ENCODE measurements at regions not wholly inside any gene's neighbourhood (a gene's known extent, or its start where the extent isn't known, plus 50 kb on each side); places are given as distances from the start of the nearest gene placed in this dataset.

GRCh38 chr10:3588346-3588745, 196.7 kb downstream of the KLF6 start:
- in situ Hi-C loops (cut with MboI; ENCODE audit: low pct_ligation_motif_present in 1 of 4, low pct_unique_long_range_greater_than_20kb in 1 of 4, low sequenced_read_pairs in 3 of 4) = no loop called here
- intact Hi-C loops (cut with DNase I; ENCODE audit: low total_unique reads) = no loop called here
- WGBS, 2 donors (ENCODE audit: low coverage in 1 of 2) = 82 to 91% methylated on average over 5 to 7 of the region's 7 CpGs
- no peak for TF ChIP-seq POLR2A (IDR thresholded peaks at IDR 0.05)
- H3K4me3 ChIP-seq = no peak overlapping the region
- H3K36me3 ChIP-seq = no peaks in the 10 kb centered on the region
- no peaks in the 10 kb centered on the region for H3K27me3 ChIP-seq
- no peak overlapping the region for H3K27ac ChIP-seq
- no peaks in the 10 kb centered on the region for H3K4me1 ChIP-seq
- no peak for DNase-seq
- no peaks in the 10 kb centered on the region for H3K9me3 ChIP-seq

GRCh38 chr10:3584926-3585784, 199.9 kb downstream of the KLF6 start:
- WGBS, 2 donors (ENCODE audit: low coverage in 1 of 2) = 86 to 87% methylated on average over 5 to 22 of the region's 22 CpGs
- TF ChIP-seq POLR2AphosphoS5 (IDR thresholded peaks at IDR 0.05) (no peak), EP300 (IDR thresholded peaks at IDR 0.05; ENCODE audit: low read depth) (no peak), CTCF (IDR thresholded peaks at IDR 0.05) (no peak), POLR2A (IDR thresholded peaks at IDR 0.05) (no peak)
- Histone ChIP-seq H3K27ac (no peak overlapping the region), H3K4me3 (no peak overlapping the region), H3K27me3 (no peaks in the 10 kb centered on the region), H3K4me1 (no peaks in the 10 kb centered on the region), H3K9me3 (no peaks in the 10 kb centered on the region), H3K36me3 (no peaks in the 10 kb centered on the region)
- intact Hi-C loops (cut with DNase I; ENCODE audit: low total_unique reads) = no loop called here
- in situ Hi-C loops (cut with MboI; ENCODE audit: low pct_ligation_motif_present in 1 of 4, low pct_unique_long_range_greater_than_20kb in 1 of 4, low sequenced_read_pairs in 3 of 4) = no loop called here
- DNase-seq = no peak

GRCh38 chr10:3580565-3580964, 204.4 kb downstream of the KLF6 start:
- Histone ChIP-seq H3K4me3 (no peak overlapping the region), H3K9me3 (no peaks in the 10 kb centered on the region), H3K27me3 (no peaks in the 10 kb centered on the region), H3K27ac (no peak overlapping the region), H3K4me1 (no peaks in the 10 kb centered on the region), H3K36me3 (no peaks in the 10 kb centered on the region)
- WGBS, 2 donors (ENCODE audit: low coverage in 1 of 2) = 72 to 82% methylated on average over 4 to 8 of the region's 8 CpGs
- in situ Hi-C loops (cut with MboI; ENCODE audit: low pct_ligation_motif_present in 1 of 4, low pct_unique_long_range_greater_than_20kb in 1 of 4, low sequenced_read_pairs in 3 of 4) (no loop called here), intact Hi-C loops (cut with DNase I; ENCODE audit: low total_unique reads) (no loop called here)
- TF ChIP-seq CTCF (IDR thresholded peaks at IDR 0.05) = no peak
- no peak for TF ChIP-seq EP300 (IDR thresholded peaks at IDR 0.05; ENCODE audit: low read depth)
- TF ChIP-seq POLR2AphosphoS5 (IDR thresholded peaks at IDR 0.05) = no peak
- no peak for TF ChIP-seq POLR2A (IDR thresholded peaks at IDR 0.05)
- no peak for DNase-seq

GRCh38 chr10:3579845-3580244, 205.2 kb downstream of the KLF6 start:
- WGBS, 2 donors (ENCODE audit: low coverage in 1 of 2) = 28 to 53% methylated on average over 3 of the region's 3 CpGs
- no peak for DNase-seq
- Histone ChIP-seq H3K27ac (no peak overlapping the region), H3K36me3 (no peaks in the 10 kb centered on the region), H3K9me3 (no peaks in the 10 kb centered on the region), H3K27me3 (no peaks in the 10 kb centered on the region), H3K4me3 (no peak overlapping the region), H3K4me1 (no peaks in the 10 kb centered on the region)
- TF ChIP-seq EP300 (IDR thresholded peaks at IDR 0.05; ENCODE audit: low read depth) (no peak), POLR2A (IDR thresholded peaks at IDR 0.05) (no peak), POLR2AphosphoS5 (IDR thresholded peaks at IDR 0.05) (no peak), CTCF (IDR thresholded peaks at IDR 0.05) (no peak)
- intact Hi-C loops (cut with DNase I; ENCODE audit: low total_unique reads) (no loop called here), in situ Hi-C loops (cut with MboI; ENCODE audit: low pct_ligation_motif_present in 1 of 4, low pct_unique_long_range_greater_than_20kb in 1 of 4, low sequenced_read_pairs in 3 of 4) (no loop called here)

- H3K9me3 ChIP-seq = no peaks in the 10 kb centered on the region
- in situ Hi-C loops (cut with MboI; ENCODE audit: low pct_ligation_motif_present in 1 of 4, low pct_unique_long_range_greater_than_20kb in 1 of 4, low sequenced_read_pairs in 3 of 4) (no loop called here), intact Hi-C loops (cut with DNase I; ENCODE audit: low total_unique reads) (no loop called here)
- no peaks in the 10 kb centered on the region for H3K4me1 ChIP-seq
- no peak for TF ChIP-seq POLR2A (IDR thresholded peaks at IDR 0.05)
- TF ChIP-seq POLR2AphosphoS5 (IDR thresholded peaks at IDR 0.05) = no peak
- no peak for TF ChIP-seq EP300 (IDR thresholded peaks at IDR 0.05; ENCODE audit: low read depth)
- no peak for TF ChIP-seq CTCF (IDR thresholded peaks at IDR 0.05)
- DNase-seq = no peak
- H3K36me3 ChIP-seq = no peaks in the 10 kb centered on the region
- no peaks in the 10 kb centered on the region for H3K27me3 ChIP-seq
- H3K27ac ChIP-seq = no peak overlapping the region
- H3K4me3 ChIP-seq = no peak overlapping the region
Measured at GRCh38 chr10:3578682-3579081, 206.3 kb downstream of the KLF6 start.

Data from transverse colon (tissue), 4 donors.